ENCODE measurements at regions not wholly inside any gene's neighbourhood (a gene's known extent, or its start where the extent isn't known, plus 50 kb on each side); places are given as distances from the start of the nearest gene placed in this dataset.

- TF ChIP-seq CTCF (IDR thresholded peaks at IDR 0.05) = no peak
- no peak for TF ChIP-seq EP300 (IDR thresholded peaks at IDR 0.05)
Observed at GRCh38 chr4:71269233-71269632, 69.6 kb upstream of the SLC4A4 start.
